ENCODE measurements at regions not wholly inside any gene's neighbourhood (a gene's known extent, or its start where the extent isn't known, plus 50 kb on each side); places are given as distances from the start of the nearest gene placed in this dataset.

- no peak overlapping the region for H3K4me3 ChIP-seq (replicated peaks; ENCODE audit: low read depth, low read length)
- no peak for TF ChIP-seq CTCF (IDR thresholded peaks at IDR 0.05; ENCODE audit: low read length, missing control alignments)
- no peak for DNase-seq (ENCODE audit: low read depth)
Observed at GRCh38 chr10:10361301-10361885, 656.3 kb upstream of the CELF2 start.

GRCh38 chr10:10362800-10363199, 654.9 kb upstream of the CELF2 start:
- H3K4me3 ChIP-seq (replicated peaks; ENCODE audit: low read depth, low read length), result no peak overlapping the region
- no peak for DNase-seq (ENCODE audit: low read depth)
- no peak for TF ChIP-seq CTCF (IDR thresholded peaks at IDR 0.05; ENCODE audit: low read length, missing control alignments)

- no peak for DNase-seq (ENCODE audit: low read depth)
- TF ChIP-seq CTCF (IDR thresholded peaks at IDR 0.05; ENCODE audit: low read length, missing control alignments), result no peak
- H3K4me3 ChIP-seq (replicated peaks; ENCODE audit: low read depth, low read length), result no peak overlapping the region
Observed at GRCh38 chr10:10363217-10363616, 654.5 kb upstream of the CELF2 start.

- H3K4me3 ChIP-seq (replicated peaks; ENCODE audit: low read depth, low read length), result no peak overlapping the region
- no peak for DNase-seq (ENCODE audit: low read depth)
- no peak for TF ChIP-seq CTCF (IDR thresholded peaks at IDR 0.05; ENCODE audit: low read length, missing control alignments)
Observed at GRCh38 chr10:10364902-10365301, 652.8 kb upstream of the CELF2 start.

GRCh38 chr10:10365676-10366075, 652.0 kb upstream of the CELF2 start:
- no peak overlapping the region for H3K4me3 ChIP-seq (replicated peaks; ENCODE audit: low read depth, low read length)
- DNase-seq (ENCODE audit: low read depth), result no peak
- TF ChIP-seq CTCF (IDR thresholded peaks at IDR 0.05; ENCODE audit: low read length, missing control alignments), result no peak

GRCh38 chr10:10366836-10367235, 650.8 kb upstream of the CELF2 start:
- DNase-seq (ENCODE audit: low read depth), result no peak
- TF ChIP-seq CTCF (IDR thresholded peaks at IDR 0.05; ENCODE audit: low read length, missing control alignments), result no peak
- H3K4me3 ChIP-seq (replicated peaks; ENCODE audit: low read depth, low read length), result no peak overlapping the region

- no peak for TF ChIP-seq CTCF (IDR thresholded peaks at IDR 0.05; ENCODE audit: low read length, missing control alignments)
- H3K4me3 ChIP-seq (replicated peaks; ENCODE audit: low read depth, low read length), result no peak overlapping the region
- no peak for DNase-seq (ENCODE audit: low read depth)
Observed at GRCh38 chr10:10367264-10367663, 650.4 kb upstream of the CELF2 start.
